ENCODE measurements at regions not wholly inside any gene's neighbourhood (a gene's known extent, or its start where the extent isn't known, plus 50 kb on each side); places are given as distances from the start of the nearest gene placed in this dataset.

DNA sequence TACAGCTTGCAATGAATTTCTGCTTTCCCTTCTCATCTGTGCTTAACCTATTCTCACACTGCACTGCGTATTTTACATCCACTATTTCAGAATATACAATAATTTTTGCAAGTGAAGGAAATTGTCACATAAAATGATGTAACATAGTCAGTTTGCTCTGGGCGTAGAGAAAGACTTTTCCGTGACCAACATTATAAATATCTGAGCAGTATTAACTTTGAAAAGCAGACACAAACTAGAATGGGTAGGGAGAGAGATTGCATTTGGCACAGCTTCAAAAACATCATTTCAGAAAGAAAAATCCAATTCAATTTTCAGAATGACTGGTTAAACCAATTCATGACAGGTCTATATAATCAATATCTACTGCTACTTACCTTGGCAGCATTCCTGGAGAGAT, 352.5 kb upstream of the MIR17HG start:
- no peak overlapping the region for H3K27ac ChIP-seq (ENCODE audit: low read depth, low read length)
- no peaks in the 10 kb centered on the region for H3K79me2 ChIP-seq (ENCODE audit: insufficient read depth, low read length)
- no peaks in the 10 kb centered on the region for H3K9me2 ChIP-seq (ENCODE audit: insufficient read depth)
- no peaks in the 10 kb centered on the region for H3K27me3 ChIP-seq (ENCODE audit: insufficient read depth, low read length)
- ATAC-seq (no peak), DNase-seq (ENCODE audit: low read depth, low spot score) (no peak)
- H4K20me1 ChIP-seq (ENCODE audit: insufficient read depth), result no peaks in the 10 kb centered on the region
- intact Hi-C loops (cut with micrococcal nuclease), result no loop called here
- ChIA-PET CTCF (no interaction called here), POLR2A (no interaction called here), RAD21 (ENCODE audit: low non-redundant PET in 1 of 2, low total read pairs in 2 of 2, uncharacterized antibody in 2 of 2, unreplicated experiment in 2 of 2) (no interaction called here)
- no TSS peak for BruUV-seq (replicated peaks)
- no peaks in the 10 kb centered on the region for H3K4me1 ChIP-seq (ENCODE audit: control insufficient read depth in 1 of 2, insufficient read depth in 2 of 2, low read length in 2 of 2)
- H3K4me2 ChIP-seq (ENCODE audit: low read length), result no peak overlapping the region
- H3K9ac ChIP-seq (ENCODE audit: low read length), result no peak overlapping the region
- TF ChIP-seq SIN3A (IDR thresholded peaks at IDR 0.05; ENCODE audit: low read depth), result no peak
- no peak for TF ChIP-seq CBX3 (IDR thresholded peaks at IDR 0.05; ENCODE audit: low read depth)
- no peak for TF ChIP-seq RAD21 (IDR thresholded peaks at IDR 0.05; ENCODE audit: low read depth)
- TF ChIP-seq, protein P1, sequence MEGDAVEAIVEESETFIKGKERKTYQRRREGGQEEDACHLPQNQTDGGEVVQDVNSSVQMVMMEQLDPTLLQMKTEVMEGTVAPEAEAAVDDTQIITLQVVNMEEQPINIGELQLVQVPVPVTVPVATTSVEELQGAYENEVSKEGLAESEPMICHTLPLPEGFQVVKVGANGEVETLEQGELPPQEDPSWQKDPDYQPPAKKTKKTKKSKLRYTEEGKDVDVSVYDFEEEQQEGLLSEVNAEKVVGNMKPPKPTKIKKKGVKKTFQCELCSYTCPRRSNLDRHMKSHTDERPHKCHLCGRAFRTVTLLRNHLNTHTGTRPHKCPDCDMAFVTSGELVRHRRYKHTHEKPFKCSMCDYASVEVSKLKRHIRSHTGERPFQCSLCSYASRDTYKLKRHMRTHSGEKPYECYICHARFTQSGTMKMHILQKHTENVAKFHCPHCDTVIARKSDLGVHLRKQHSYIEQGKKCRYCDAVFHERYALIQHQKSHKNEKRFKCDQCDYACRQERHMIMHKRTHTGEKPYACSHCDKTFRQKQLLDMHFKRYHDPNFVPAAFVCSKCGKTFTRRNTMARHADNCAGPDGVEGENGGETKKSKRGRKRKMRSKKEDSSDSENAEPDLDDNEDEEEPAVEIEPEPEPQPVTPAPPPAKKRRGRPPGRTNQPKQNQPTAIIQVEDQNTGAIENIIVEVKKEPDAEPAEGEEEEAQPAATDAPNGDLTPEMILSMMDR (IDR thresholded peaks at IDR 0.05 in 2 of 3, conservative IDR thresholded peaks at IDR 0.05 in 1 of 3; ENCODE audit: borderline replicate concordance in 1 of 3, insufficient read depth in 1 of 3, low read depth in 2 of 3, low read length in 2 of 3), result no peak
- no peak for TF ChIP-seq POLR2A (IDR thresholded peaks at IDR 0.05; ENCODE audit: borderline replicate concordance, extremely low read depth, insufficient read depth, insufficient read length)
- no peak for TF ChIP-seq SP1 (IDR thresholded peaks at IDR 0.05; ENCODE audit: low read depth)
- no peak for TF ChIP-seq EZH2 (IDR thresholded peaks at IDR 0.05)
- no peak for TF ChIP-seq ZNF274 (IDR thresholded peaks at IDR 0.05; ENCODE audit: low read depth, low read length)
- no peak for TF ChIP-seq ELF1 (IDR thresholded peaks at IDR 0.05; ENCODE audit: borderline replicate concordance, low read depth)
- TF ChIP-seq, protein P2, sequence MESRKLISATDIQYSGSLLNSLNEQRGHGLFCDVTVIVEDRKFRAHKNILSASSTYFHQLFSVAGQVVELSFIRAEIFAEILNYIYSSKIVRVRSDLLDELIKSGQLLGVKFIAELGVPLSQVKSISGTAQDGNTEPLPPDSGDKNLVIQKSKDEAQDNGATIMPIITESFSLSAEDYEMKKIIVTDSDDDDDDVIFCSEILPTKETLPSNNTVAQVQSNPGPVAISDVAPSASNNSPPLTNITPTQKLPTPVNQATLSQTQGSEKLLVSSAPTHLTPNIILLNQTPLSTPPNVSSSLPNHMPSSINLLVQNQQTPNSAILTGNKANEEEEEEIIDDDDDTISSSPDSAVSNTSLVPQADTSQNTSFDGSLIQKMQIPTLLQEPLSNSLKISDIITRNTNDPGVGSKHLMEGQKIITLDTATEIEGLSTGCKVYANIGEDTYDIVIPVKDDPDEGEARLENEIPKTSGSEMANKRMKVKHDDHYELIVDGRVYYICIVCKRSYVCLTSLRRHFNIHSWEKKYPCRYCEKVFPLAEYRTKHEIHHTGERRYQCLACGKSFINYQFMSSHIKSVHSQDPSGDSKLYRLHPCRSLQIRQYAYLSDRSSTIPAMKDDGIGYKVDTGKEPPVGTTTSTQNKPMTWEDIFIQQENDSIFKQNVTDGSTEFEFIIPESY (IDR thresholded peaks at IDR 0.05; ENCODE audit: extremely low read depth, insufficient replicate concordance, low read length), result no peak
- TF ChIP-seq, protein P3, sequence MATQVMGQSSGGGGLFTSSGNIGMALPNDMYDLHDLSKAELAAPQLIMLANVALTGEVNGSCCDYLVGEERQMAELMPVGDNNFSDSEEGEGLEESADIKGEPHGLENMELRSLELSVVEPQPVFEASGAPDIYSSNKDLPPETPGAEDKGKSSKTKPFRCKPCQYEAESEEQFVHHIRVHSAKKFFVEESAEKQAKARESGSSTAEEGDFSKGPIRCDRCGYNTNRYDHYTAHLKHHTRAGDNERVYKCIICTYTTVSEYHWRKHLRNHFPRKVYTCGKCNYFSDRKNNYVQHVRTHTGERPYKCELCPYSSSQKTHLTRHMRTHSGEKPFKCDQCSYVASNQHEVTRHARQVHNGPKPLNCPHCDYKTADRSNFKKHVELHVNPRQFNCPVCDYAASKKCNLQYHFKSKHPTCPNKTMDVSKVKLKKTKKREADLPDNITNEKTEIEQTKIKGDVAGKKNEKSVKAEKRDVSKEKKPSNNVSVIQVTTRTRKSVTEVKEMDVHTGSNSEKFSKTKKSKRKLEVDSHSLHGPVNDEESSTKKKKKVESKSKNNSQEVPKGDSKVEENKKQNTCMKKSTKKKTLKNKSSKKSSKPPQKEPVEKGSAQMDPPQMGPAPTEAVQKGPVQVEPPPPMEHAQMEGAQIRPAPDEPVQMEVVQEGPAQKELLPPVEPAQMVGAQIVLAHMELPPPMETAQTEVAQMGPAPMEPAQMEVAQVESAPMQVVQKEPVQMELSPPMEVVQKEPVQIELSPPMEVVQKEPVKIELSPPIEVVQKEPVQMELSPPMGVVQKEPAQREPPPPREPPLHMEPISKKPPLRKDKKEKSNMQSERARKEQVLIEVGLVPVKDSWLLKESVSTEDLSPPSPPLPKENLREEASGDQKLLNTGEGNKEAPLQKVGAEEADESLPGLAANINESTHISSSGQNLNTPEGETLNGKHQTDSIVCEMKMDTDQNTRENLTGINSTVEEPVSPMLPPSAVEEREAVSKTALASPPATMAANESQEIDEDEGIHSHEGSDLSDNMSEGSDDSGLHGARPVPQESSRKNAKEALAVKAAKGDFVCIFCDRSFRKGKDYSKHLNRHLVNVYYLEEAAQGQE (IDR thresholded peaks at IDR 0.05; ENCODE audit: low read depth), result no peak
- no peak for TF ChIP-seq JUND (IDR thresholded peaks at IDR 0.05)
- H2AFZ ChIP-seq (ENCODE audit: low read depth, low read length, poor library complexity, severe bottlenecking), result no peak overlapping the region
- H3K36me3 ChIP-seq (ENCODE audit: control insufficient read depth in 1 of 2, insufficient read depth in 2 of 2, low read length in 2 of 2), result no peaks in the 10 kb centered on the region
- H3K4me3 ChIP-seq (replicated peaks in 1 of 2; ENCODE audit: low read depth in 1 of 2, low read length in 2 of 2), result no peak overlapping the region
- H3K9me3 ChIP-seq (ENCODE audit: control insufficient read depth in 1 of 2, insufficient read depth in 1 of 2, low read depth in 1 of 2, low read length in 2 of 2), result no peaks in the 10 kb centered on the region; a peak in 1 of 4 replicates

Data from HCT116 (cell line).